ENCODE measurements at regions not wholly inside any gene's neighbourhood (a gene's known extent, or its start where the extent isn't known, plus 50 kb on each side); places are given as distances from the start of the nearest gene placed in this dataset.

GRCh38 chr5:154576429-154576806 lies 98.4 kb upstream of the HAND1 start:
- ChIA-PET CTCF (interaction anchor here (1.2 to 1.8 kb wide), 3 partner anchors 56 to 109 kb away, joined by 3 to 7 read pairs (median 4); no protein-coding TSS in a partner anchor), POLR2A (interaction anchor here (1.4 kb wide), 1 partner anchor 9 kb away, joined by 3 read pairs; no protein-coding TSS in a partner anchor), RAD21 (ENCODE audit: low non-redundant PET in 1 of 2, low total read pairs in 2 of 2, uncharacterized antibody in 2 of 2, unreplicated experiment in 2 of 2) (no interaction called here)
- ATAC-seq (0 out of 2 replicates have a peak, but pooled peaks have one; percentile 18), DNase-seq (ENCODE audit: low read depth, low spot score) (no peak)
- TF ChIP-seq EGR1 (IDR thresholded peaks at IDR 0.05; ENCODE audit: low read depth) = no peak
- TF ChIP-seq, protein P1, sequence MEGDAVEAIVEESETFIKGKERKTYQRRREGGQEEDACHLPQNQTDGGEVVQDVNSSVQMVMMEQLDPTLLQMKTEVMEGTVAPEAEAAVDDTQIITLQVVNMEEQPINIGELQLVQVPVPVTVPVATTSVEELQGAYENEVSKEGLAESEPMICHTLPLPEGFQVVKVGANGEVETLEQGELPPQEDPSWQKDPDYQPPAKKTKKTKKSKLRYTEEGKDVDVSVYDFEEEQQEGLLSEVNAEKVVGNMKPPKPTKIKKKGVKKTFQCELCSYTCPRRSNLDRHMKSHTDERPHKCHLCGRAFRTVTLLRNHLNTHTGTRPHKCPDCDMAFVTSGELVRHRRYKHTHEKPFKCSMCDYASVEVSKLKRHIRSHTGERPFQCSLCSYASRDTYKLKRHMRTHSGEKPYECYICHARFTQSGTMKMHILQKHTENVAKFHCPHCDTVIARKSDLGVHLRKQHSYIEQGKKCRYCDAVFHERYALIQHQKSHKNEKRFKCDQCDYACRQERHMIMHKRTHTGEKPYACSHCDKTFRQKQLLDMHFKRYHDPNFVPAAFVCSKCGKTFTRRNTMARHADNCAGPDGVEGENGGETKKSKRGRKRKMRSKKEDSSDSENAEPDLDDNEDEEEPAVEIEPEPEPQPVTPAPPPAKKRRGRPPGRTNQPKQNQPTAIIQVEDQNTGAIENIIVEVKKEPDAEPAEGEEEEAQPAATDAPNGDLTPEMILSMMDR (IDR thresholded peaks at IDR 0.05 in 2 of 3, conservative IDR thresholded peaks at IDR 0.05 in 1 of 3; ENCODE audit: borderline replicate concordance in 1 of 3, insufficient read depth in 1 of 3, low read depth in 2 of 3, low read length in 2 of 3) = no peak
- no peak for TF ChIP-seq EZH2phosphoT487 (IDR thresholded peaks at IDR 0.05; ENCODE audit: borderline replicate concordance)
- TF ChIP-seq JUND (IDR thresholded peaks at IDR 0.05) = no peak
- TF ChIP-seq, protein P2, sequence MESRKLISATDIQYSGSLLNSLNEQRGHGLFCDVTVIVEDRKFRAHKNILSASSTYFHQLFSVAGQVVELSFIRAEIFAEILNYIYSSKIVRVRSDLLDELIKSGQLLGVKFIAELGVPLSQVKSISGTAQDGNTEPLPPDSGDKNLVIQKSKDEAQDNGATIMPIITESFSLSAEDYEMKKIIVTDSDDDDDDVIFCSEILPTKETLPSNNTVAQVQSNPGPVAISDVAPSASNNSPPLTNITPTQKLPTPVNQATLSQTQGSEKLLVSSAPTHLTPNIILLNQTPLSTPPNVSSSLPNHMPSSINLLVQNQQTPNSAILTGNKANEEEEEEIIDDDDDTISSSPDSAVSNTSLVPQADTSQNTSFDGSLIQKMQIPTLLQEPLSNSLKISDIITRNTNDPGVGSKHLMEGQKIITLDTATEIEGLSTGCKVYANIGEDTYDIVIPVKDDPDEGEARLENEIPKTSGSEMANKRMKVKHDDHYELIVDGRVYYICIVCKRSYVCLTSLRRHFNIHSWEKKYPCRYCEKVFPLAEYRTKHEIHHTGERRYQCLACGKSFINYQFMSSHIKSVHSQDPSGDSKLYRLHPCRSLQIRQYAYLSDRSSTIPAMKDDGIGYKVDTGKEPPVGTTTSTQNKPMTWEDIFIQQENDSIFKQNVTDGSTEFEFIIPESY (IDR thresholded peaks at IDR 0.05; ENCODE audit: extremely low read depth, insufficient replicate concordance, low read length) = no peak
- TF ChIP-seq EZH2 (IDR thresholded peaks at IDR 0.05) = no peak
- Histone ChIP-seq H2AFZ (ENCODE audit: low read depth, low read length, poor library complexity, severe bottlenecking) (no peak overlapping the region), H3K27me3 (ENCODE audit: insufficient read depth, low read length) (no peaks in the 10 kb centered on the region), H3K79me2 (ENCODE audit: insufficient read depth, low read length) (no peaks in the 10 kb centered on the region), H3K9ac (ENCODE audit: low read length) (no peak overlapping the region), H3K9me3 (ENCODE audit: control insufficient read depth in 1 of 2, insufficient read depth in 1 of 2, low read depth in 1 of 2, low read length in 2 of 2) (no peaks in the 10 kb centered on the region), H4K20me1 (ENCODE audit: insufficient read depth) (no peaks in the 10 kb centered on the region), H3K27ac (ENCODE audit: low read depth, low read length) (no peak overlapping the region), H3K4me2 (ENCODE audit: low read length) (peak overlapping the region; percentile 14; the same call in 1 of the 2 replicates), H3K36me3 (ENCODE audit: control insufficient read depth in 1 of 2, insufficient read depth in 2 of 2, low read length in 2 of 2) (no peaks in the 10 kb centered on the region), H3K9me2 (ENCODE audit: insufficient read depth) (no peaks in the 10 kb centered on the region), H3K4me1 (ENCODE audit: control insufficient read depth in 1 of 2, insufficient read depth in 2 of 2, low read length in 2 of 2) (peaks cover 5 to 22% of the 10 kb centered on the region in 2 experiments; a peak in 3 of 4 replicates), H3K4me3 (replicated peaks in 1 of 2; ENCODE audit: low read depth in 1 of 2, low read length in 2 of 2) (no peak overlapping the region)
- no TSS peak for BruUV-seq (replicated peaks)
- intact Hi-C loops (cut with micrococcal nuclease) = no loop called here
